HG02763 (cell line): ENCODE measurements at regions not wholly inside any gene's neighbourhood (a gene's known extent, or its start where the extent isn't known, plus 50 kb on each side); places are given as distances from the start of the nearest gene placed in this dataset.
A peak's percentile ranks its signal among the peaks of the same experiment; 100 is the strongest.

Experiments
- ATAC-seq: cut with Tn5 transposase; IDR thresholded peaks from one replicate; pipeline ENCODE4 v1.9.1; 2021; ENCODE audit warnings: mild to moderate bottlenecking, moderate library complexity; ENCODE audit not compliant: unreplicated experiment

- no peak for ATAC-seq
Observed at GRCh38 chr1:39085174-39085573, 59.0 kb downstream of the NDUFS5 start.

DNA sequence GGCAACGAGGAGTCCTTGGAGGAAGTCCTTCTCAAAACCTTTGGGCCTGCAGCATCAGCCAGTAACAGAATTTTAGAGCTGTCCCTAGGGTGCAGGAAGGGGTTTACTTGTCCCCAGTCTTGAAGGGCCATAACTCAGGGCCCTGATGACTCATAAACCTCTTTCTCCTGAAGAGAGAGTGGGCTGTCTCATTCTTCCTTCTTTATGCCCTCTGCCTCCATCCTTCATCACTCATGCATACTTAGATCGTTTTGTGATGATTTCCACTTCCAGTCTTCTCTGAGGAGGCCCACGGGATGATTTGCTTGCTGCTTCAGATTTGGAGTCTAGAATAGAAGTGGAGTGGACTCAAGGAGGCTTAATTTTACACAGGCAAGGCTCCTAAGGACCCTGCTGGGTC is 60.2 kb downstream of the NDUFS5 start:
- no peak for ATAC-seq

DNA sequence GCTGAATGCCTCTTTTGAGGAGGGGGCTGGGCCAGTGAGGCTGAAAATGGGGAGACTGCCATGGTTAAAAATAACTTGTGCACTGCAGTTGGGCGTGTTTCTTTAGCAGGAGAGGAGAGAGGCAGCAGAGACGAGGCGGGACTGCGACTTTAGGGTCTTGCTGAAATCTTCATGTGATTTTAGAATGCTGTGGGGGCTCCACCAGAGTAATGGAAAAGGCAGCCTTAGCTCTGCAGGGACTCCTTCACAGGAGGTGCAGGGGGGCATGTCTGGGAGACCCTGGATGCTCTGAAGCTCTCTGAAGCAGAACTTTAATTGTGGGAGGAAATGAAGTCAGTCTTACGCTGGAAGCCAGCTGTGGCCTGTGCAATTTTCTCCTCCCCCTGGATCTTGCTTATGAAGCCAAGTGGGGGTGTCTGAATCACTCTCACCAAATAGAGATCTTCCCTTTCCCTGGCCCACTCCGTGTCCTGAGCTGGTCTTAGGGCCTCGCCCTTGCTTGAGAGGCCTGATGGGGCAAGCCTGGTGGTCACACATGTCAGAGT is 60.8 kb downstream of the NDUFS5 start:
- no peak for ATAC-seq

- ATAC-seq: no peak
Observed at GRCh38 chr1:39087435-39087834, 61.3 kb downstream of the NDUFS5 start.

DNA sequence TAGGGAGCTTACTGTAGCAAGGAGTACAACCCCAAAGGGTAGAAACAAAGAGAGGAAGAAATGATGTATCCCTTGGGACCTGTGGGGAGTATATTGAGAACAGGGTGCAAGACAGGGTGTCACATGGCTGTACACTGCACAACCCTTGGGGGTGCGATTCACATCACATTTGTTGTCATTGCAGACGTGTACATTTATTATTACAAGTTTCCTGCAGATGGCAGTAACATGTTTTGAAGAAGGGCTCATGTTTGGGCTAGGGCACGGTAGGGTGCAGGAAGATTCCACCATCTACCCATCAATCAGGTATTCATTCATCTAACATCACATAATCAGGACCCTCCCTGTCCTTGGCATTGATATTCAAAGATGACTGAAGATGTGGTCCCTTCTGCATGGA is 62.5 kb downstream of the NDUFS5 start:
- ATAC-seq: no peak

- no peak for ATAC-seq
Observed at GRCh38 chr1:39089931-39090521, 63.9 kb downstream of the NDUFS5 start.

GRCh38 chr1:39090757-39091380 is 64.7 kb downstream of the NDUFS5 start:
- ATAC-seq: no peak

DNA sequence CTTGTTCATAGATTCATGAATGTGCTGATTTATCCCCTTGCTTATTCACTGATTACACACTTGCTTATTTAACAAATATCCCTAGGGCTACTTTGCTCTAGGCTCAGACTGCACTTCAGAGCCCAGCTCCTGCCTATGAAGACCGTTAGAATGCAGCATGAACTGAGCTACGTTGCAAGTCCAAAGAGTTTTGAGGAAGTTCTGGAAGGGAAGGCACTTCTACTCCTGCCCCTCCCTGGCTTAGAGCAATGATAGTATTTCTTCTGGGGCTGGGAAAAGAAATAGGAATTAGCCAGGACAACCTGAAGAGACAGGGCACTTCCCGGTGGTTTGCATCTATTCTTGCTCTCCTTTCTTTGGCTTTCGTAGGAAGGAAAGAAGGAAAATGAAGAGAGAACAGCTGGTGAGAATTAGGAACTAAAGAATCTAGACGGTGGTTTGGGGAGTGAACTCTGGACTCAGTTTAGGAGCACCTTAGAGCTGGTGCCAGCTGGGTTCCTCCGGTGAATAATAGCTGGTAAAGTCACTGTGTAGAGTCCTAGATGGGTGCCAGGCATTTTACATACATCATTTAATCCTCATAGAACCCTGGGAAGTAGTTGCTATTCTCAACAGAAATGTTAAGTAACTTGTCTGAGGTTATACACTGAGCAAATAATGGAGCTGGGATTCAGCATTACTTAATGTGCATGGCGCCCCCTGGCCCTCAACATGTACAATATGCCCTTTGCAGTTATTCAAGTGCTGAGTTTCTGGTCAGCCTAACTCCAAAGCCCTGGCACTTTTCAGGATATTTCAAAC is 65.9 kb downstream of the NDUFS5 start:
- ATAC-seq: no peak

DNA sequence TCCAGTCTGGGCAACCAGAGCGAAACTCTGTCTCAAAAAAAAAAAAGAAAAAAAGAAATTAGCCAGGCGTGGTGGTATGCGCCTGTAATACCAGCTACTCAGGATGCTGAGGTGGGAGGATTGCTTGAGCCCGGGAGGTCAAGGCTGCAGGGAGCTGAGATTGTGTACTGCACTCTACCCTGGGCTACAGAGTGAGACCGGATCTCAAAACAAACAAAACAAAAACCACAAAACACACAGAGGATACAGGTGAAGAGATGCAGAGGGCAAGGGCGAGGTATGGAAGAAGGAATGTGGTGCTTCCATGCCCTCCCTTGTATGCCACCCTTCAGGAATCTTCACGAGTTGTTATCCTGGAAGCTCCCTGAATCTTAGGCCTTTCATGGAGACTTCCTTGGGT is 68.5 kb downstream of the NDUFS5 start:
- ATAC-seq: no peak

DNA sequence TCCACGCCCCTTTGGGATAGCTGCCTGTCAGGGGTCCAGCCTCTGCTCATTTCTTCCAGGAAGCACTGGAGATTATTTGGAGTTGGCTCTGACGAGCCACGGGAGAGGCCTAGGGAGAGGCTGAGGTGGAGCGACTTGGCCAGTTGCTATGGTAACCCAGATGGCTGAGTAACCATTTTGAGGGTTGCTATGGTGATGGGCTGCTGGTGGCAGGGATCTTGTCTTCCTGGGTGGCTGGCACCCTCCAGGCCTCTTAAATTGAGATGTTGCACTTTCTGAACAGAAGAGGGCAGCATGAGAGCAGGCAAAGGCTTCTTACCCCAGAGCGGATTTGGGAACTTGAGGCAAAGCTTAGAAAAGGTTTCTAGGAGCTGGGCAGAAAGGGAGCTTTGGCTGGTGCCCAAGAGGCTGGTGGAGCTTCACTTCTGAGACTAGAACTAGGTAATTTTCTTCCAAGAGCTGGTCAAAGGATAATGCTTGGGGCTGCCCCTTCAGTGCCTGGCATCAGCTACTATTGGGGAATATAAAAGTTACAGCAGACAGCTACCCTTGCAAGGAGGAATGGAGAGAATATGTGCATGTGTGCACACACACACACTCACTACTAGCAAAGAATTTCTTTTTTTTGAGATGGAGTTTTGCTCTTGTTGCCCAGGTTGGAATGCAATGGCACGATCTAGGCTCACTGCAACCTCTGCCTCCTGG is 72.5 kb downstream of the NDUFS5 start:
- ATAC-seq: no peak

DNA sequence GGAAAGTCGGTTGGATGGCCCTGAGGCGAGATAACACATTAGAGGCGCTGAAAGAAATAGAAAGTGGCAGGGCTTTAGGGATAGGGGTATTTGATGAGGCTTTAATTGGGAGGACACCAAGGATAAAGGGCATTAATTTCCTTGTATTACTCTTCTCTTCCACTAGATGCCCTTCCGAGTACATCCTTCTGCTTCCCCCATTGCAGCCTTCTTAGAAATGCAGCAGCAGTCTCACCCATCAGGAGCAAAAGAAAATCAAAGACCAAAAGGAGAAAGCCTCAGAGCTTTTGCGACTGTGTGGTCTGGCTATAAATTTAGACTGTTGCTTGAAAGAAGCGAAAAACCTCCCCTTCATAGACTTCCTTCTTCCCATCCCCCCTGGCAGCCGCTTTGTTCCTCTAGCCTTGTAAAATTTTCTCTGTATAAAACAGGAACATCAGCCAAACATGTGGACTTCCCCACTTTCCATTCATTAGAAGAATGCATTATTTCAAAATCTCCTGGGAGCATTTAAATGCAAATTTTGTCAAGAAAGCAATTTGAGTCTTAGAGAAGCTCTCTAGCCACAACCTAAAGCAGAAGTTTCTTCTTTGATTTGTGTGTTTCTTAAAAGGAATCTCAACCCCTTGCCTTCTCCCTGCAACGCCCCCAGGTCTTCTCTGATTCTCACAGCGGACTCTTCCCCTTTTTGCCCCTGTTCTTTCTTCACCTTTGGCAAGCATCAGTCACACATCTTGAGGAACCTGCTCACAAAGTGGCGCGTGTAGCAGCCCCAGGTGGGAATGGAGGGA is 76.6 kb downstream of the NDUFS5 start:
- no peak for ATAC-seq

- no peak for ATAC-seq
Observed at GRCh38 chr1:39103328-39104157, 77.4 kb downstream of the NDUFS5 start.

GRCh38 chr1:39104158-39105060 is 78.3 kb downstream of the NDUFS5 start:
- ATAC-seq: no peak

GRCh38 chr1:39105061-39105840 is 79.1 kb downstream of the NDUFS5 start:
- ATAC-seq: peak; percentile 48

DNA sequence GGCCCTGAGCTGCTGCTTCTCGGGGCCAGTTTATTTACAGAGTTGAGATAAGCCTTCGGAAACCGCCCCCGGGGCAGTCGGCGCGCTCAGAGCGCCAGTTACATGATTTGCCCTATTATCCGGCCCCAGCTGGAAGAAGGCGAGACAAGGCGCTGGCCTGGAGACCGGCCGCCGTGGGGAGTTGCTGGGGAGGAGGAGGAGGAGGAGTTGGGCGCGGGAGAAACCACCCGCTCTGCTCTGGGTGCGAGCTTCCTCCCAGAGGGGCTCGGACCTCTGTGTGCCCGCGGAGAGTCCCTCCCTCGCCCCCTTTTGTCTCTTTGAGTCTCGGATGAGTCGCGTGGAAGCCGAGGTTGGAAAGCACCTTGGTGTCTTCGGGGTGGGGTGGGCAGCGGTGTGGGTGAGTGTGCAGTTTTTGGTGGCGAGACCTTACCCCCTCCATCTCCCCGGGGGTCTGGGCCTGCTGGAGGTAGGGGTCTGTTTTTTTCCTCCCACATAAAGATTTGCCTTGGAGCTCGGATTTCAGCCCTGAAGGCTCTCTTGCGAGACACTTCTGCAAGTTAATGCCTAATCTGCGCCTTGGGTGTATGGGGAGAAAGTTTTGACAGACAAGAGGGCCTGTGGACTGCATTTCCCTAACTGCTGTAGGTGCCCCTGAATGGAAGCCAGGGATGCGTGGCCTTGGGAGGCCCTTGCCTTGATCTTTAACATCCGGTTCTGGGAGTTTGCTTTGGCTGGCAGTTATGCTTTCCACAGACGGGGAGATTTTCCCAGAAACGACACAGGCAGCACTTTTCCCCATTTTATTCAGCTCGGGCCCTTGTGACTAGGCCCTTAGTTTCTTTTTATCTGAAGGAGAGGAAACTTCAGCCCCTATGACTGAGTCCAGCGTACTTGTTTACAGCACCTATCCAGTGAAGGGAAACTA is 80.0 kb downstream of the NDUFS5 start:
- ATAC-seq: peak; percentile 10

- no peak for ATAC-seq
Observed at GRCh38 chr1:39106801-39107327, 80.7 kb downstream of the NDUFS5 start.
